ENCODE measurements at regions not wholly inside any gene's neighbourhood (a gene's known extent, or its start where the extent isn't known, plus 50 kb on each side); places are given as distances from the start of the nearest gene placed in this dataset.

GRCh38 chr9:106600955-106601560 lies 261.9 kb upstream of the ZNF462 start:
- TF ChIP-seq, protein P1, sequence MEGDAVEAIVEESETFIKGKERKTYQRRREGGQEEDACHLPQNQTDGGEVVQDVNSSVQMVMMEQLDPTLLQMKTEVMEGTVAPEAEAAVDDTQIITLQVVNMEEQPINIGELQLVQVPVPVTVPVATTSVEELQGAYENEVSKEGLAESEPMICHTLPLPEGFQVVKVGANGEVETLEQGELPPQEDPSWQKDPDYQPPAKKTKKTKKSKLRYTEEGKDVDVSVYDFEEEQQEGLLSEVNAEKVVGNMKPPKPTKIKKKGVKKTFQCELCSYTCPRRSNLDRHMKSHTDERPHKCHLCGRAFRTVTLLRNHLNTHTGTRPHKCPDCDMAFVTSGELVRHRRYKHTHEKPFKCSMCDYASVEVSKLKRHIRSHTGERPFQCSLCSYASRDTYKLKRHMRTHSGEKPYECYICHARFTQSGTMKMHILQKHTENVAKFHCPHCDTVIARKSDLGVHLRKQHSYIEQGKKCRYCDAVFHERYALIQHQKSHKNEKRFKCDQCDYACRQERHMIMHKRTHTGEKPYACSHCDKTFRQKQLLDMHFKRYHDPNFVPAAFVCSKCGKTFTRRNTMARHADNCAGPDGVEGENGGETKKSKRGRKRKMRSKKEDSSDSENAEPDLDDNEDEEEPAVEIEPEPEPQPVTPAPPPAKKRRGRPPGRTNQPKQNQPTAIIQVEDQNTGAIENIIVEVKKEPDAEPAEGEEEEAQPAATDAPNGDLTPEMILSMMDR (conservative IDR thresholded peaks at IDR 0.05; ENCODE audit: low read length) = no peak
- no peak for TF ChIP-seq EZH2phosphoT487 (IDR thresholded peaks at IDR 0.05; ENCODE audit: borderline replicate concordance)

Measured in Loucy (cell line).